ENCODE measurements at regions not wholly inside any gene's neighbourhood (a gene's known extent, or its start where the extent isn't known, plus 50 kb on each side); places are given as distances from the start of the nearest gene placed in this dataset.

GRCh38 chr2:8230466-8230865 is 451.4 kb upstream of the ID2 start:
- TF ChIP-seq POLR2AphosphoS5 (IDR thresholded peaks at IDR 0.05; ENCODE audit: low read depth, low read length) (no peak), POLR2A (IDR thresholded peaks at IDR 0.05; ENCODE audit: low read depth, low read length) (no peak), TAF1 (IDR thresholded peaks at IDR 0.05; ENCODE audit: low read depth, low read length) (no peak)

Measured in GM12891 (cell line).